HG03432 (cell line): ENCODE measurements at regions not wholly inside any gene's neighbourhood (a gene's known extent, or its start where the extent isn't known, plus 50 kb on each side); places are given as distances from the start of the nearest gene placed in this dataset.

ENCODE experiments used
- ATAC-seq: cut with Tn5 transposase; IDR thresholded peaks from one replicate; pipeline ENCODE4 v1.9.1; 2021; ENCODE audit warnings: mild to moderate bottlenecking, moderate library complexity; ENCODE audit not compliant: unreplicated experiment

DNA sequence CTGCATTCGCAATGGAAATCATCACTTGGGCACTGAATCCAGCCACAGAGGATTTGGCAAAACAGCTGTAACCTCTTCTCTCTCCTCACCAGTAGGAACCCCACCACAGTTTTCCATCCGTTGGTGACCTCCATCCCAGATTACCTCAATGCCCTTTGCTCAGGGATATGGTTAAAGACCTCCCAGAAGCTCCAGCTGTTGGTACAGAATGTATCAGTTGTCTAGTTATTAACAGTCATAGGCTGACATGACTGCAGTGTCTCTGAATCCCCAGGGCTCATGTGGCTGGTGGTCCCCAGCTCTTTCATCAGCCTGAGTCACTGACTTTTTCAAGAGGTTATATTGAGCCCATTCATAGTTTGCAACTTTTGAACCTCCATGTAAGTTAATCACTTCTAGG, 189.8 kb upstream of the HHIP start:
- no peak for ATAC-seq

DNA sequence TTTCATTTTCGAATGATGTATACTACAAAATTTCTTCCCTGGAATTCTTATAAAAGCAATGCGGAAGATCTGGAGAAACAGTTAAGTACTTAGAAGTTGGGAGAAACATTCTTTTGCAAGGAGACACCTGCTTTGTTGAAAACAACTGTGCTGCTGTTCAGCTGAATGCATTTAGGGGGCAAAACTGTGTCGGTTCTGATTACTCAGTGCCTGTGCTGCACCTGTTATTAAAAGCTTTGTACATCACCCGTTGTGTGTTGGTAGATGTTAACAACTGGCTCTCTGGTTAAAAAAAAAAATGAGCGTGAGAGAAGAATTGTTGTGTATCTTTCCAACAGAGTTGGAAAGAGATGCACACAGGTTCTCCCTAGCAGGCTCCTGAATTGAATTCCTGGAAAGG, 184.1 kb upstream of the HHIP start:
- ATAC-seq: no peak

DNA sequence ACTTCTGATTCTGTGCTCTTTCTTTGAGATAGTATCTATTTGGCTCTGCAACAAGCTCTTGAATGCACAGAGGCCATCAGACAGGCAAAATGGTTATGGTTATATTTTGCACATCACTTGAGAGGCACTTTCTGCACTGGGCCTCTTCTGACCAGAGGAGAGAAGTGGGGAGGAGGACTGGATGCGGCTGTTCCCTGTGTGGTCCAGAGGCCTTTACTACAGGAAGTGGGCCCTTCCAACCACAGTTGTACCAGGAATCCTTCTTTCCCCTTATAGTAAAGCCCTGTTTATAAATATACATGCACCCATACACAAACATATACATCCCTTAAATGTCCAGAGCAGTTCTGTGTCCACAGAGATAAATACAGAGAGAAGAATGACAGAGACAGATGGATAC, 182.7 kb upstream of the HHIP start:
- no peak for ATAC-seq

DNA sequence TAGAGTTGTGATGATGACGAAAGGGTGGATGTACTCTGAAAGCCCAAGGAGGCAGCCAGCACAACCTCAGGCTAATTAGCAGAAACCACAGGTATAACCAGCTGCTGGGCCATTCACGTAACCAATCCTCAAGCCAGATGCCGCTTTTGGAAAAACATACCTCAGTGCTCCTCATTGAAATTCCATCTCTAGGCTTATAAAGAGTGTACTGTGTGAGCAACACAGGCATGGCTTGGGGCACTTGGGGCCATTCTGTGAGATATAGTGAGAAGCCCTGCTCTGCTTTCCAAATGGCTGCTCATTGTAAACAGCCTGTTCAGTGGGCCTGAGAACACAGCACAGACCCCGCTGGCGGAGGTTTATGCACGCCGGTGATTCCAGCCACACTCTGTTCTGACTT, 182.1 kb upstream of the HHIP start:
- no peak for ATAC-seq

DNA sequence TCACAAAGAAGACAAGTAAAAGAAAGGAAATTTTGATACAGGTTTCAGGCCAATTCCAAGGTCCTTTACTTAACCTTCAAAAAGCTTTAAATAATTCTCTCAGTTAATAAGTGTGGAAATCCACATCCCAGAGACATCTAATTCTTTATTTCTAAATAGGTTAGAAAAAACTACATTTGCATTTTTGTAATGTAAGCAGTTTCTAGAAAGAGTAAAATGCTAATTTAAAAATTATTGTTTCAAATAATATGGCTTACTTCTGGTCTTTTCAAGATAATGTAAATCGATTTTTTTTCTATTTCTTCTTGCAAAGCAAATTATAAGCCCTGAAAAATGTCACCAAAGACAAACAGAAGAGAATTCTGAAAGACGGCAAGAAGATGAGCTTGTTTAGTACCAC, 180.4 kb upstream of the HHIP start:
- ATAC-seq: no peak

DNA sequence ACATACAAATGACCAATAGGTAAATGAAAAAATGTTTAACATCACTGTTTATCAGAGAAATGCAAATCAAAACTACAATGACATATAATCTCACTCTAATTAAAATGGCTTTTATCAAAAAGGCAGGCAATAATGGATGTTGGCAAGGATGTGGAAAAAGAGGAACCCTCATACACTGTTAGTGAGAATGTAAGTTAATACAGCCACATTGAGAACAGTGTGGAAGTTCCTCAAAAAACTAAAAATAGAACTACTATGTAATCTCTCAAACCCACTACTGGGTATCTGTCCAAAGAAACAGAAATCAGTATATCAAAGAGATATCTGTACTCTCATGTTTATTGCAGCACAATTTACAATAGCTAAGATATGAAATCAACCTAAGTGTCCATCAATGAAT, 165.9 kb upstream of the HHIP start:
- ATAC-seq: no peak

DNA sequence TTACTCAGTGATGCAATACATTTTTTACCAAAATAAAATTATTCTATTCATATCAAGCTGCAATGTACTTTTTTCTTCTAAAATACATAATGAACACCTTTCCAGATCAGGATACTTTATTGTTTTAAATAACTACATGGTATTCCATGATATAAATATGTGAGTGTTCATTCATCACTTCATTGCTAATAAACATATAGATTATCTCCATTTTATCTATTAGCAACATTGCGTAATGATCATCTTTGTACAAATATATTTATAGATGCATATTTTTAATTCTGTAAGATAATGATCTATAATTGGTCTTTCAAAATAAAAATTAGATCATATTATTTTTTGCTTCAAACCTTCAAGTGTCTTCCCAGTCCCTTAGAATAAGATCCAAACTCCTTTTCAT, 156.1 kb upstream of the HHIP start:
- ATAC-seq: no peak

DNA sequence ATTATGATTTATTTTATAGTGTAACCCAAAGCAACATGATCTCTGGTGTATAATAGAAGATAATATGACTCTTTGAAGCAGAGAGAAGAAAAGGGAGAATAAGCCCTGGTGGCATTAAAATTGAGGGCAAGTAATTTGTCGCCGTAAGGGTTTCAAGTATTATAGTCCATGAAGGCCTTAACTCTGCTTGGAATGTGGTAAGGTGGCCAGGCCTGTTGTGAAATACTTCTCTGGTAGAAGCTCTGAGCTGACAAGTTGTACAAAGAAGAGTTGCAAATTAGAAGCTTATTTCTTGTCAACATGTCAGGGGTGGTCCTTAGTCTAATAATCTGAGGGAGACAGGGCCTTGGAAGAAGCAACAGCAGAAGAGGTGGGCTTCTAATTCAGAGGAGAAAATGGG, 151.7 kb upstream of the HHIP start:
- no peak for ATAC-seq

DNA sequence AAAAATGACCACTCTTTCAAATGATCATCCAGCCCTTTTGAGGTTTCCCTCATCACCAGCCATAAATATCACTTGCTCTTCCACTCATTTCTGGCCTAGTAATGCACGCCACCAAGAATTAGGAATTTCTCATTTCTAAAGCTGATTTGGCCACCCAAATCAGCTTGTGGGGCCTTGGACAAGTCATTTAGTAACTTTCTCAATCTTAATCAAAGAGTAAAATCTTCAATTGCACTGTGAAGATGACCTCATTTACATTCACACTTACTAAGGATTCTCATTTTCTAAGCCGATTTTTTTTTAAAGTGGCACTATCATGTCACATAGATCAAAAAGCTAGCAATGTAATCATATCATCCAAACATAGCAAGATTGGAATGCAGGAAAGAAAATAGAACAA, 150.0 kb upstream of the HHIP start:
- no peak for ATAC-seq

DNA sequence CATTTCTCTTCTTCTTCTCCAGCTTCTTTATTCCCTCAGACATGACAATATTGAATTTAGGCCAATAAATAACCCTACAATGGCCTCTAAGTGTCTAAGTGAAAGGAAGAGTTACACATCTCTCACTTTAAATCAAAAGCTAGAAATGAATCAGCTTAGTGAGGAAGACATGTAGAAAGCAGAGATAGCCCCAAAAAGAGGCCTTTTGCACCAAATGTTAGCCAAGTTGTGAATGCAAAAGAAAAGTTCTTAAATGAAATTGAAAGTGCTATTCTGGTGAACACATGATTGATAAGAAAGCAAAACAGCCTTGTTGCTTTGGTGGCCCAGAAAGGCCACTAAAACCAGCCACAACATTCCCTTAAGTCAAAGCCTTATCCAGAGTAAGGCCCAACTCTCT, 146.2 kb upstream of the HHIP start:
- peak; percentile 86 for ATAC-seq

DNA sequence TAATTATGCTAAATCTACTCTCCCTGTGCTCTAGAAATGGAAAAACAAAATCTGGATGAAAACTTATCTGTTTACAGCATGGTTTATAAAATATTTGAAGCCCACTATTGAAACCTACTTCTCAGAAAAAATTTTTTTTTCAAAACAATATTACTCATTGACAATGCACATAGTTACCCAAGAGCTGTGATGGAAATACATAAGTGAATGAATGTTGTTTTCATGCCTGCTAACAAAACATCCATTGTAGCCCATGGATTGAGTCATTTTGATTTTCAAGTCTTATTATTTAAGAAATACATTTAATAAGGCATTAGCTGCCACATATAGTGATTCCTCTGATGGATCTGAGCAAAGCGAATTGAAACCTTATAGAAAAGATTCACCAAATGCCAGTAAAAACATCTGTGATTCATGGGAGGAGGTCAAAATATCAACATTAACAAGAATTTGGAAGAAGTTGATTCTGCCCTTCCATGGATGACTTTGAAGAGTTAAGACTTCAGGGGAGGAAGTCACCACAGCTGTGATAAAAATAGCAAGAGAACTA, 144.7 kb upstream of the HHIP start:
- ATAC-seq: no peak

DNA sequence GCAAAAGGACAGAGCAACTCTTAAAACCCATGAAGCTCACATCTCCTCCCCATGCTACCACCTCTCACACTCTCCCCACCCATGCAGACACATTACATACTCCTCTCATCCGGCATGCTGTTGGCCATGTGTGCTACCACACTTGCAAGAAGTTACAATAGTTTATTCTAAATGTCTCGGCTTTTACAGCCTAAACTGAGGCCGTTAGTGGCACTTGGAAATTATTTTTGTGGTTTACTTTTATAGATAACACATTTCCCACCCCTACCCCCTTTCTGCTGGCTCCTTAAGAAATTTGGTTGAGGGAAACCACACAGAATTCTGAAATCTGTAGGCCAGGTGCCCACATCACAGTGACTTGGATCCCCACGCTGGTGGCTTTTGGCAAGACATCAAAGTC, 141.1 kb upstream of the HHIP start:
- ATAC-seq: no peak

DNA sequence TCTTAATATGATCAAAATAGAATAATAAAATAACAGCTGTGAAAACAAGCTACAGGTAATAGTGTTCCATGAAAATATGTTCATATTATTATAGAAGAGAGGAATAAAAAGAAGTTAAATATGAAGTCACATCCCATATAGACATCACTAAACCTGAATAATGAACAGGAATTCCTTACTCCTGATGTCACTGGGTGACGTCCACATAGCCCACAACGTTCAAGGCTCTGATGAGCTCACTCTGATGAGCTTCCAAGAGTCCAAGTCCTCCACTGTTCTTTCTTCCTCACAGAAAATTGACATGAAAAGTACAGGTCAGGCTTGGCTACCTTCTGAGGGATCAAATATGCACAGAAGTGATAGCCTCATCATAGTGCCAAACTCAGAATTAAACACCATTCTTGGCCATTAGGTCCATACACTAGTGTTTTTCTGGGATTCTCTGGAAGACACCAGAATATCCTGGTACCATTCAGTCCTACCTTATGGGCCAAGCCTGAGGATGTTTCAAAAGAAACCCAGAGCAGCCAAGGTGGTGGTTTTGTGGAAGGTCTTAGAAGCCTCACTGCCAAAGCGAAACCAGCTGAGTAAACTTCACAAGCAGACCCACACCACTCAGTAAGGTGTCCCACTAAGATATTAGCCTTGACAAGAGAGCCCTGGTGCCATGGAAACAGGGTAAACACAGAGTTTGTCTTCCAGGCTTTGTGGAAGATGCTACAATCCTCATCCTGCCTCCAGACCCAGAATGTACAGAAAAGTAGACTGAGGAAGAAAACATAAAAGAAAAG, 138.4 kb upstream of the HHIP start:
- no peak for ATAC-seq

DNA sequence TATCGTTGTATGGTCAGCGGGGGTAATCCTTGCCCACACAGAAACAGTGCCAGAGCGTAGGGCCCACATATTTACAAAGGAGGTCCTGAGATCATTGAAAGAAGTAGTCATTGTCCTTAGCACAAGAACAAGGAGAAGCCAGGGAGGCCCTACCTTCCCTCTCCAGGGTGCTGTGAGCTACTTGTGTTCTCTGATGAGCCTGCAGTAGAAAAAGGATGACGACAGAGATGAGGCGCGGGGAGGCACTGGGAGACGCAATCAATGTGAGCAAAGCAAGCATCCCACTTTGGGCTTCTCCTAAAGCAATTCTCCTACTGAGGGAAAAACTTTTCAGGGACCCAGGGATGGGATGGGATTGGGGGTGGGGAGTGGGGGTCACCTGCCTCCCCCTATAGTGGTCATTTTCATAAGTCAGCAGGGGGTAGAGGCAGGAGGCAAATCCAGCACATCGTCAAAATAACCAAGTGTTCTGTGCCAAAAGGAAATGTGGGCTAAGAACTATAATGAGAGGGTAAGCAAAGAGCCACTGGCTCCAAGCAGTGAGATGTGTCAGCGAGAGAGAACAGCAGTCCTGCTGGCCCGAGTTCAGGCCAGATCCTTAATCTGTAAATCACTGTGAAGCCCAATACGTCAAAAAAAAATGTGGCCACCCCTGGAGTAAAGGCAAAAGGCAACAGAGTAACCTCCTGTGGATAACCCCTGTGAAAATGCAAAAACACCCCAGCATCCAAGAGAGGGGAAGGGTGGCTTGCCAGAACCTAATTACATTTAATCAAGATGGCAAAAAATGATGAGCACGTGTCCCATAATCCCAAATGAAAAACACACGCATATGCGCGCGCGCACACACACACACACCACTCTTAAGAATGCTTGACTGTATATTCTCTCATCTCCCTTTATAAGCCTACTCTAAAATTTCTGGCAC, 136.6 kb upstream of the HHIP start:
- no peak for ATAC-seq

DNA sequence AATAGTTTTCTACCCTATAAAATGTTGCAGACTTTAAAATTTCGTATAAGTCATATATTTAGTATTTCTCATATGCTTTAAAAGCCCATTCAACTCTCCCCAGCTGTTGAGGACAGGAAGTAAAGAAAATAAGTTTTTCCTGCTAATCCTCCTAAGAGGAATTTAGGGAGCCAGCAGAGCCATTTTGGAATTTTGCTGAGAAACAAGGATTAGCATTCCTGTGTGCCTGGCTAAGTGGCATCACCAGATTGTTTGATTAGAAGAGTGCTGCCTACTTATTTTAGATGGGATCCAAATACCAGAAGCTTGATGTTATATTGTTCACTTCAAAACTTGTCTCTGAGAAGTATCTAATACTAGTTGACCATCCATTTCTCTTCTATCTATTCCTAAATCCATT, 131.2 kb upstream of the HHIP start:
- no peak for ATAC-seq

DNA sequence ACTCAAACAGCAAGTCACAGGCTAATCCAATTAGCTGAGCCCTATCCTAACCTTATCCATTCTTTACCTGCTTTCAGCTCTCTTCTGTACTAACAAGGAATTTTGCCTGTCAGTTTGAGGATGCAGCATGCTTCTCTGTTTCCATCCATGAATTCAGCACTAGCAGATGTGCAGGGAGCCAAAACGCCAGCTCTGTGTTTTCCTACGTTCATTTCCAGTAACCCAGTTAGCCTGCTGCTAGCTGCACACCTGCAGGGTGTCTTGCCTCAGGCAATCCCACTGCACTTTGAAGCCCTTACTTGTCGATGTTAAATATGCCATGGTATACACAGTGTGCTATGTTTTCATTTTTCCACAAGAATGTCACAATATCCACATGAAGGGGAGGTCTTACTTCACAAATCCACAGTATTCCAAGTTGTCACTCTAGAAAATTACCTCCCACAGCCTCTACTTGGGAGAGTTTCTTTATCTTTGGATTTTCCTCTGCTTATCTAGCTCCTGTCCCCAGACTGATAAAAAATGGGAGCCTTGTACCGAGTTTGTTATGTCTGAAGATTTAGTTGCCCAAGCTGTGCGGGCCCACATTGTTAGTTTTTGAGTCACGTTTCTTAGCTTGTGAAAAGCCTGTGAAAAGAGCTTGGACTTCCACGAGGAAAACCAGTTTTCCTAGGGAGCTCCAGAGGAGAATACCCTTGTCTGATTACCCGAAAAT, 127.6 kb upstream of the HHIP start:
- no peak for ATAC-seq

DNA sequence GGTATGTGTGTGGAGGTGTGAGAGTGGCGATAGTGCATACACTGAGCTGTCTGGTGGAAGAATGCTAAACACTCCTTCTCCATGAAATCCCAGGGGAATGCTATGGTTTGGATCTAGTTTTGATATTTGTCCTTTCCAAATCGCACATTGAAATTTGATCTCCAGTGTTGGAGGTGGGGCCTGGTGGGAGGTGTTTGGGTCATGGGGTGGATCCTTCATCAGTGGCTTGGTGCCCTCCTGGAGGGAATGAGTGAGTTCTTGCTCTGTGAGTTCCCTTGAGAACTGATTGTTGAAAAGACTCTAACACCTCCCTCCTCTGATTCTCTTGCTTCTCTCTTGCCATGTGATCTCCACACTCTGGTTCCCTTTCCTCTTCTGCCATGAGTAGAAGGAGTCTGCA, 114.1 kb upstream of the HHIP start:
- no peak for ATAC-seq

DNA sequence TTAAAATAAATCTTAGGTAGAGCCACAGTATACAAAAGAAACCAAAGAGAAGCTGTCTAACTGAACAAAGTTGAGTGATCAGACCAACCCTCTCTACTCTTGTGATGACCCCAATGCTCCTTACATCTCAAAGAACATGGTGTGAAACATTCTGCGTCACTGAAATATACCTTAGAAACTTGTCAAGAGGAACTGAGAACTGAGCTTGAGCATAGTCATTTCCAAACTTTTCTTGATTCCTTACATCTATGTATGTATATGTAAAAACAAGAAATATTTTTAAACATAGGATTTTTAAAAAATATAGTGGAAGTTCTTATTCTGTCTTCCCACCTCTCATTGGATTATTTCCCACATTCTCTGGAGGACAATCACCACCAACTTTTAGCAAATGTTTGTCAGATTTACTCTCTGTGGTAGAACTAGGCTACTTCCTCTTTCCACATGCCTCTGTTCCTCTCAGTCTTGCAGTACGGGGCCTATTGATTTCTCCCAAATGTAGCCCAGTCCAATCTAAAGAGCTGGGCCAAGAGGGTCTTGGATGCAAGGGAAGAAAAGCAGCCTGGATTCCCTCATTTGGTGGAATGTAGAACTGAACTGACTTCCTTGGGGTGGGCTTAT, 98.2 kb upstream of the HHIP start:
- ATAC-seq: peak; percentile 100

DNA sequence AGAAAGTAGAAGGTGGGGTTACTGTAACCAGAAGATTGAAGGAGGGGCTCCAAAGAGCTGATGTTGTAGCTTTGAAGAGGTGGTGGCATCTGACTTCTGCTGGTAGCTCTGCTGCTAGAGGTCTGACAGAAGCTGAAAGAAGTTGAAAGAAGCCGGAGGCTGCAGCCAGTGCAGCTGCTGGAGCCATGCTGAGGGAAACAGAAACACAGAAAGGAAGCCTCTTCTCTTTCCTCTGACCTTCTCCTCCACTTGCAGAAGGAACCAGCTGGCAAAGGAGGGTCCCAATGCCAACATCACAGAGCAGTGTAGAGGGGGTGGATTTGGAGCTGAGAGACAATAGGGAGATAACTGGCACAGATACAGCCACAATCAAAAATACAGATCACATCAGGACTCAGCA, 89.3 kb upstream of the HHIP start:
- ATAC-seq: peak; percentile 43

DNA sequence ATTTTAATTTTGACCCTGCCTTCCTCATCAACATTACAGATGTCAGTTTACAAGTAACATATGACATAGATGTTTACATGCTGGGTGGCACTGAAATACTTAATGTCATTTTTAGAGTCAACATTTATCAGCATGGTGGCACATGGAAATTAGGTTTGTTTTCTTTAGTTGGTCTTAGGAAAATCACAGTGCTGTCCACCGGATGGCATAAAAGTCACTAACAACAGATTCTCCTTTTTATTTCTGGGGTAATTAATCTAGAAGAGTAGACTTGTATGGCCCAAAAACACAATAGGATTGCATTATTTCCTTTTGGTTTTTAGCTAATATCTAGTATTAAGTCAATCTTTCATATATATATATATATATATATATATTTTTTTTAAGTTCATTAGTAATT, 88.6 kb upstream of the HHIP start:
- no peak for ATAC-seq
